ENCODE measurements at regions not wholly inside any gene's neighbourhood (a gene's known extent, or its start where the extent isn't known, plus 50 kb on each side); places are given as distances from the start of the nearest gene placed in this dataset.
"Not testable (repeated sequence)": the region's sequence is repeated elsewhere in the genome, so short reads cannot be mapped to it uniquely, and the experiment has no call there.

- DNase-seq; ATAC-seq; intact Hi-C loops (cut with DNase I, micrococcal nuclease): not testable (repeated sequence)
These were observed 55.5 kb upstream of the XPO1 start for GRCh38 chr2:61593648-61594047.

GRCh38 chr2:61590214-61590613 lies 52.1 kb upstream of the XPO1 start:
- ATAC-seq (no peak), DNase-seq (no peak)
- intact Hi-C loops (cut with DNase I, micrococcal nuclease): no loop called here

GRCh38 chr2:61588566-61588965 lies 50.4 kb upstream of the XPO1 start:
- intact Hi-C loops (cut with DNase I, micrococcal nuclease): no loop called here
- DNase-seq: no peak
- no peak for ATAC-seq

Measured in left colon (tissue), 2 donors.